ENCODE measurements at regions not wholly inside any gene's neighbourhood (a gene's known extent, or its start where the extent isn't known, plus 50 kb on each side); places are given as distances from the start of the nearest gene placed in this dataset.

- Mint-ChIP-seq H3K4me1 (ENCODE audit: low read depth, unreplicated experiment) (no peaks in the 10 kb centered on the region), H3K27ac (ENCODE audit: unreplicated experiment) (no peak overlapping the region), H3K4me3 (ENCODE audit: unreplicated experiment) (no peak overlapping the region), H3K9me3 (ENCODE audit: unreplicated experiment) (peaks cover 2% of the 10 kb centered on the region), H3K36me3 (ENCODE audit: low read depth, unreplicated experiment) (no peaks in the 10 kb centered on the region), H3K27me3 (ENCODE audit: low read depth, unreplicated experiment) (no peaks in the 10 kb centered on the region)
- Histone ChIP-seq H3K4me3 (ENCODE audit: insufficient read depth, low read depth, low read length) (no peak overlapping the region), H3K9ac (ENCODE audit: low read length) (no peak overlapping the region), H3K9me3 (ENCODE audit: insufficient read depth, low read depth, low read length) (no peaks in the 10 kb centered on the region), H3K27me3 (ENCODE audit: insufficient read depth, low read length) (no peaks in the 10 kb centered on the region), H3K36me3 (ENCODE audit: insufficient read depth, low read length) (no peaks in the 10 kb centered on the region), H2AFZ (ENCODE audit: low read depth, low read length) (no peak overlapping the region), H3K27ac (ENCODE audit: low read depth, low read length) (no peak overlapping the region), H4K20me1 (ENCODE audit: insufficient read depth, low read length) (no peaks in the 10 kb centered on the region), H3K4me1 (ENCODE audit: insufficient read depth, low read length) (no peaks in the 10 kb centered on the region), H3K4me2 (ENCODE audit: low read length) (no peak overlapping the region), H3K79me2 (ENCODE audit: insufficient read depth, low read length) (no peaks in the 10 kb centered on the region)
- TF ChIP-seq EZH2 (IDR thresholded peaks at IDR 0.05; ENCODE audit: insufficient read depth, low read length) = no peak
- TF ChIP-seq, protein P1, sequence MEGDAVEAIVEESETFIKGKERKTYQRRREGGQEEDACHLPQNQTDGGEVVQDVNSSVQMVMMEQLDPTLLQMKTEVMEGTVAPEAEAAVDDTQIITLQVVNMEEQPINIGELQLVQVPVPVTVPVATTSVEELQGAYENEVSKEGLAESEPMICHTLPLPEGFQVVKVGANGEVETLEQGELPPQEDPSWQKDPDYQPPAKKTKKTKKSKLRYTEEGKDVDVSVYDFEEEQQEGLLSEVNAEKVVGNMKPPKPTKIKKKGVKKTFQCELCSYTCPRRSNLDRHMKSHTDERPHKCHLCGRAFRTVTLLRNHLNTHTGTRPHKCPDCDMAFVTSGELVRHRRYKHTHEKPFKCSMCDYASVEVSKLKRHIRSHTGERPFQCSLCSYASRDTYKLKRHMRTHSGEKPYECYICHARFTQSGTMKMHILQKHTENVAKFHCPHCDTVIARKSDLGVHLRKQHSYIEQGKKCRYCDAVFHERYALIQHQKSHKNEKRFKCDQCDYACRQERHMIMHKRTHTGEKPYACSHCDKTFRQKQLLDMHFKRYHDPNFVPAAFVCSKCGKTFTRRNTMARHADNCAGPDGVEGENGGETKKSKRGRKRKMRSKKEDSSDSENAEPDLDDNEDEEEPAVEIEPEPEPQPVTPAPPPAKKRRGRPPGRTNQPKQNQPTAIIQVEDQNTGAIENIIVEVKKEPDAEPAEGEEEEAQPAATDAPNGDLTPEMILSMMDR (IDR thresholded peaks at IDR 0.05; ENCODE audit: insufficient read depth, low read depth, low read length) = no peak
- DNase-seq (ENCODE audit: low read depth) = no peak
- no peak for FAIRE-seq
These were observed 1989.8 kb downstream of the EFNA5 start for GRCh38 chr5:105680858-105681475.

GRCh38 chr5:105677291-105677690, 1993.4 kb downstream of the EFNA5 start:
- Mint-ChIP-seq H3K27me3 (ENCODE audit: low read depth, unreplicated experiment) (no peaks in the 10 kb centered on the region), H3K27ac (ENCODE audit: unreplicated experiment) (no peak overlapping the region), H3K4me1 (ENCODE audit: low read depth, unreplicated experiment) (no peaks in the 10 kb centered on the region), H3K36me3 (ENCODE audit: low read depth, unreplicated experiment) (no peaks in the 10 kb centered on the region), H3K9me3 (ENCODE audit: unreplicated experiment) (peaks cover 2% of the 10 kb centered on the region), H3K4me3 (ENCODE audit: unreplicated experiment) (no peak overlapping the region)
- no peak overlapping the region for H3K4me3 ChIP-seq (ENCODE audit: insufficient read depth, low read depth, low read length)
- no peak overlapping the region for H2AFZ ChIP-seq (ENCODE audit: low read depth, low read length)
- no peaks in the 10 kb centered on the region for H3K79me2 ChIP-seq (ENCODE audit: insufficient read depth, low read length)
- FAIRE-seq (no peak), DNase-seq (ENCODE audit: low read depth) (no peak)
- no peaks in the 10 kb centered on the region for H3K9me3 ChIP-seq (ENCODE audit: insufficient read depth, low read depth, low read length)
- H4K20me1 ChIP-seq (ENCODE audit: insufficient read depth, low read length) = no peaks in the 10 kb centered on the region
- H3K36me3 ChIP-seq (ENCODE audit: insufficient read depth, low read length) = no peaks in the 10 kb centered on the region
- H3K27me3 ChIP-seq (ENCODE audit: insufficient read depth, low read length) = no peaks in the 10 kb centered on the region
- no peaks in the 10 kb centered on the region for H3K4me1 ChIP-seq (ENCODE audit: insufficient read depth, low read length)
- no peak overlapping the region for H3K9ac ChIP-seq (ENCODE audit: low read length)
- no peak overlapping the region for H3K4me2 ChIP-seq (ENCODE audit: low read length)
- H3K27ac ChIP-seq (ENCODE audit: low read depth, low read length) = no peak overlapping the region
- no peak for TF ChIP-seq EZH2 (IDR thresholded peaks at IDR 0.05; ENCODE audit: insufficient read depth, low read length)
- TF ChIP-seq, protein P1 (IDR thresholded peaks at IDR 0.05; ENCODE audit: insufficient read depth, low read depth, low read length) = no peak

- Histone ChIP-seq H3K27me3 (ENCODE audit: insufficient read depth, low read length) (no peaks in the 10 kb centered on the region), H3K4me2 (ENCODE audit: low read length) (no peak overlapping the region), H3K9ac (ENCODE audit: low read length) (no peak overlapping the region), H3K4me1 (ENCODE audit: insufficient read depth, low read length) (no peaks in the 10 kb centered on the region), H4K20me1 (ENCODE audit: insufficient read depth, low read length) (no peaks in the 10 kb centered on the region), H3K4me3 (ENCODE audit: insufficient read depth, low read depth, low read length) (no peak overlapping the region), H3K9me3 (ENCODE audit: insufficient read depth, low read depth, low read length) (no peaks in the 10 kb centered on the region), H3K36me3 (ENCODE audit: insufficient read depth, low read length) (no peaks in the 10 kb centered on the region), H3K27ac (ENCODE audit: low read depth, low read length) (no peak overlapping the region), H2AFZ (ENCODE audit: low read depth, low read length) (no peak overlapping the region), H3K79me2 (ENCODE audit: insufficient read depth, low read length) (no peaks in the 10 kb centered on the region)
- Mint-ChIP-seq H3K9me3 (ENCODE audit: unreplicated experiment) (no peaks in the 10 kb centered on the region), H3K27me3 (ENCODE audit: low read depth, unreplicated experiment) (no peaks in the 10 kb centered on the region), H3K4me1 (ENCODE audit: low read depth, unreplicated experiment) (peaks cover 7% of the 10 kb centered on the region), H3K27ac (ENCODE audit: unreplicated experiment) (no peak overlapping the region), H3K4me3 (ENCODE audit: unreplicated experiment) (no peak overlapping the region), H3K36me3 (ENCODE audit: low read depth, unreplicated experiment) (no peaks in the 10 kb centered on the region)
- DNase-seq (ENCODE audit: low read depth) (no peak), FAIRE-seq (no peak)
- TF ChIP-seq, protein P1 (IDR thresholded peaks at IDR 0.05; ENCODE audit: insufficient read depth, low read depth, low read length) = no peak
- TF ChIP-seq EZH2 (IDR thresholded peaks at IDR 0.05; ENCODE audit: insufficient read depth, low read length) = no peak
These were observed 2000.1 kb downstream of the EFNA5 start for GRCh38 chr5:105670596-105670995.

Data from astrocyte (in vitro differentiated cells and primary cell).